Endothelial cell of umbilical vein (primary cell): ENCODE measurements at regions not wholly inside any gene's neighbourhood (a gene's known extent, or its start where the extent isn't known, plus 50 kb on each side); places are given as distances from the start of the nearest gene placed in this dataset.
"Not testable (repeated sequence)": the region's sequence is repeated elsewhere in the genome, so short reads cannot be mapped to it uniquely, and the experiment has no call there.

Experiments used
- BruUV-seq: library from RNA; stranded (reverse); fragments of 400-500 nt; replicated peaks from 2 replicates; lab custom pipeline; 2021; lab: Mats Ljungman, UMichigan
- CTCF ChIA-PET: fragments of 300-600, 350-600 bp; sonication (Branson Sonifier 250); formaldehyde crosslinking; loops from one replicate; lab custom pipeline; 2021; ENCODE audit warnings: antibody characterized with exemption, inconsistent platforms; lab: Charles Lee
- POLR2A ChIA-PET: fragments of 300-600, 350-600 bp; sonication (Branson Sonifier 250); formaldehyde crosslinking; loops from one replicate; lab custom pipeline; 2021; ENCODE audit warnings: antibody characterized with exemption, inconsistent platforms; lab: Charles Lee
- DNase-seq: peaks from one replicate; pipeline ENCODE4 v3.0.0-alpha.2; 2011; ENCODE audit warnings: low read depth, low spot score
- FAIRE-seq: peaks from 2 replicates; lab custom pipeline; 2011; peaks lifted over from hg19 to GRCh38; lab: Jason Lieb, UNC
- H2AFZ ChIP-seq: 2 replicates; pipeline ENCODE4 v1.6.0; 2012; ENCODE audit warnings: low read depth, low read length, control low read depth, inconsistent platforms
- H3K27ac ChIP-seq: 2 replicates; pipeline ENCODE4 v1.5.1; 2011; ENCODE audit warnings: low read depth, mild to moderate bottlenecking, control low read depth, low read length, moderate library complexity; ENCODE audit not compliant: insufficient read depth
- H3K27me3 ChIP-seq, 2 experiments: 2 replicates each; pipeline versions ENCODE4 v1.6.0 to v1.6.1; 2011; ENCODE audit warnings: low read length in 2 of 2, mixed read lengths in 1 of 2; ENCODE audit not compliant: control insufficient read depth in 2 of 2, insufficient read depth in 2 of 2
- H3K36me3 ChIP-seq, 2 experiments: 2 replicates in 1 of 2; 3 replicates in 1 of 2; pipeline ENCODE4 v1.5.1; 2011; ENCODE audit warnings: low read length in 2 of 2, mild to moderate bottlenecking in 1 of 2, moderate library complexity in 1 of 2; ENCODE audit not compliant: control insufficient read depth in 2 of 2, insufficient read depth in 2 of 2; ENCODE audit errors: extremely low read depth in 1 of 2
- H3K4me1 ChIP-seq: 3 replicates; pipeline ENCODE4 v1.5.1; 2011; ENCODE audit warnings: mild to moderate bottlenecking, low read length; ENCODE audit not compliant: control insufficient read depth, insufficient read depth; ENCODE audit errors: extremely low read depth
- H3K4me2 ChIP-seq: 2 replicates; pipeline ENCODE4 v1.6.1; 2011; ENCODE audit warnings: low read length, control low read depth, mixed read lengths; ENCODE audit not compliant: insufficient read depth
- H3K4me3 ChIP-seq, 3 experiments: fragments of 200-600 bp in 1 of 3; sonication (generic), shearing (Covaris generic) in 1 of 3; replicated peaks in 1 of 3; 2 replicates each; pipeline ENCODE4 v1.5.1; 2011 to 2016; ENCODE audit warnings: control low read depth in 3 of 3, low read length in 3 of 3, mild to moderate bottlenecking in 2 of 3, inconsistent platforms in 1 of 3, low read depth in 1 of 3, moderate library complexity in 1 of 3; ENCODE audit not compliant: insufficient read depth in 1 of 3
- H3K79me2 ChIP-seq: 2 replicates; pipeline ENCODE4 v1.6.0; 2012; ENCODE audit warnings: low read length, inconsistent platforms; ENCODE audit not compliant: control insufficient read depth, insufficient read depth
- H3K9ac ChIP-seq: replicated peaks from 2 replicates; pipeline ENCODE3; 2011; ENCODE audit warnings: low read length, control low read depth; ENCODE audit not compliant: insufficient read depth; ENCODE audit errors: extremely low read depth
- H3K9me1 ChIP-seq: replicated peaks from 3 replicates; pipeline ENCODE4 v1.6.0; 2011; ENCODE audit warnings: mild to moderate bottlenecking, low read length; ENCODE audit not compliant: control insufficient read depth, insufficient read depth; ENCODE audit errors: extremely low read depth
- H3K9me3 ChIP-seq: replicated peaks from 2 replicates; pipeline ENCODE4 v1.5.1; 2012; ENCODE audit warnings: low read length, inconsistent platforms; ENCODE audit not compliant: control insufficient read depth, insufficient read depth
- H4K20me1 ChIP-seq: replicated peaks from 2 replicates; pipeline ENCODE3; 2011; ENCODE audit warnings: mild to moderate bottlenecking, low read length; ENCODE audit not compliant: control insufficient read depth, insufficient read depth; ENCODE audit errors: extremely low read depth
- dilution Hi-C: fragments of 300-500 bp; cut with MboI; formaldehyde crosslinking; loops from one replicate; pipeline ENCODE4 v1.15.0; 2019; ENCODE audit warnings: low sequenced_read_pairs; ENCODE audit not compliant: extremely low pct_ligation_motif_present
- intact Hi-C: fragments of 100-400 bp; cut with micrococcal nuclease; formaldehyde crosslinking; loops from one replicate; pipeline ENCODE4 v1.10.0; 2022

GRCh38 chr9:67142392-67143107, 150.2 kb upstream of the SPATA31A3 start:
- H3K36me3 ChIP-seq, H3K4me3 ChIP-seq, H3K27ac ChIP-seq, H3K27me3 ChIP-seq, H3K4me2 ChIP-seq, POLR2A ChIA-PET, intact Hi-C loops, DNase-seq, H3K9ac ChIP-seq, dilution Hi-C loops, H3K4me1 ChIP-seq, H3K79me2 ChIP-seq, FAIRE-seq, H3K9me3 ChIP-seq, H2AFZ ChIP-seq, CTCF ChIA-PET, BruUV-seq, H3K9me1 ChIP-seq, H4K20me1 ChIP-seq: not testable (repeated sequence)

GRCh38 chr9:67136376-67136775, 144.0 kb upstream of the SPATA31A3 start:
- H3K27ac ChIP-seq, H3K9me1 ChIP-seq, H3K27me3 ChIP-seq, H3K36me3 ChIP-seq, POLR2A ChIA-PET, H2AFZ ChIP-seq, FAIRE-seq, H3K4me1 ChIP-seq, H3K4me3 ChIP-seq, dilution Hi-C loops, DNase-seq, H3K9ac ChIP-seq, intact Hi-C loops, H3K79me2 ChIP-seq, CTCF ChIA-PET, H3K9me3 ChIP-seq, BruUV-seq, H4K20me1 ChIP-seq, H3K4me2 ChIP-seq: not testable (repeated sequence)

GRCh38 chr9:67133124-67133523, 140.8 kb upstream of the SPATA31A3 start:
- intact Hi-C loops, BruUV-seq, H3K9me1 ChIP-seq, DNase-seq, H3K9me3 ChIP-seq, POLR2A ChIA-PET, CTCF ChIA-PET, H3K36me3 ChIP-seq, H3K27me3 ChIP-seq, H4K20me1 ChIP-seq, H3K4me1 ChIP-seq, dilution Hi-C loops, H3K79me2 ChIP-seq, H3K27ac ChIP-seq, FAIRE-seq, H3K4me2 ChIP-seq, H3K4me3 ChIP-seq, H3K9ac ChIP-seq, H2AFZ ChIP-seq: not testable (repeated sequence)

- H3K4me1 ChIP-seq, H3K27ac ChIP-seq, H3K9me1 ChIP-seq, CTCF ChIA-PET, H3K79me2 ChIP-seq, DNase-seq, H3K9me3 ChIP-seq, POLR2A ChIA-PET, H3K36me3 ChIP-seq, H3K27me3 ChIP-seq, intact Hi-C loops, BruUV-seq, H2AFZ ChIP-seq, H3K4me2 ChIP-seq, H4K20me1 ChIP-seq, dilution Hi-C loops, FAIRE-seq, H3K4me3 ChIP-seq, H3K9ac ChIP-seq: not testable (repeated sequence)
These were observed 124.4 kb upstream of the SPATA31A3 start for GRCh38 chr9:67116761-67117160.
